Keratinocyte (primary cell): ENCODE measurements at regions not wholly inside any gene's neighbourhood (a gene's known extent, or its start where the extent isn't known, plus 50 kb on each side); places are given as distances from the start of the nearest gene placed in this dataset.

Source experiments
- EZH2 ChIP-seq: IDR thresholded peaks from one replicate; pipeline ENCODE4 v1.6.1; 2012; ENCODE audit warnings: inconsistent platforms, mild to moderate bottlenecking, low read length, moderate library complexity
- TF ChIP-seq, protein P1 (sequence below), 3 experiments: IDR thresholded peaks in 1 of 3; conservative IDR thresholded peaks in 1 of 3; optimal IDR thresholded peaks in 1 of 3; 2 replicates in 2 of 3; 3 replicates in 1 of 3; pipeline versions ENCODE3 to v1.5.1; 2011; ENCODE audit warnings: low read length in 3 of 3, mild to moderate bottlenecking in 3 of 3, moderate library complexity in 2 of 3, control low read depth in 1 of 3, inconsistent platforms in 1 of 3; ENCODE audit not compliant: insufficient read depth in 2 of 3; ENCODE audit errors: extremely low read depth in 1 of 3

DNA sequence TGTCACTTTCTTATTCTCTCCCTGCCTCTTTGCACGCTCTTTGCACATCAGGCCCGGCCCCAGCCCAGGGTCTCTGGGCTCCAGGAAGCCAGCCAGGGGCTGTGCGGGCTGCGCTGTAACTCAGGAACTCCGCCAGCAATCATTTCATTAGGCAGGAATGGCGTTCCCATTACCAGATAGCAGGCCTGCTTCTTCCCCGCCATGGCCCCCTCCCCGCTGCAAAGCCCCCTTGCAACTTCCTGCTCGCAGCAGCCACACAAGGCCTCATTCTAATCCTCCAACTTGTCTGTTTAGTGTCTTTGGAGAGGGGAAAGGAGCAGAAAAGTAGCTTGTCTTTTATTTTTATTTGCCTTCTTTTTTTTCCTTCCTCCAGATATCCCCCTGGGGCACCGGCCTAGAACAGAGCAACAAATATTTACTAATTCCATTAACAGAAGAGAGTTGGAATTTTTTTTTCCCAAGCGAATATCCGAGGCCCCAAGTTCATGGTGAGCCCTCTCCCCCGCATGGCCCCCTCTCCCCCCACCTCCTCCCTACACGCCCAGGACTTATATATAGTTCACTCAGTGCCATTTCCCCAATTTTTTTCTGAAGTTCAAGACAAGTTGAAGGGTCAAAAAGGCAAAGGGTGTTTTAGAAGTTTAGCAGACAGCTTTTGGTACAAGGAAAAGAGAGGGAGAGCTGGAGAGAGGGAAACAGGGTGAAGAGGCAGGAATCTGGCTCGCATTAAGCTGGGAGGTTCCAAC is 329.4 kb upstream of the TBX3 start:
- TF ChIP-seq, protein P1, sequence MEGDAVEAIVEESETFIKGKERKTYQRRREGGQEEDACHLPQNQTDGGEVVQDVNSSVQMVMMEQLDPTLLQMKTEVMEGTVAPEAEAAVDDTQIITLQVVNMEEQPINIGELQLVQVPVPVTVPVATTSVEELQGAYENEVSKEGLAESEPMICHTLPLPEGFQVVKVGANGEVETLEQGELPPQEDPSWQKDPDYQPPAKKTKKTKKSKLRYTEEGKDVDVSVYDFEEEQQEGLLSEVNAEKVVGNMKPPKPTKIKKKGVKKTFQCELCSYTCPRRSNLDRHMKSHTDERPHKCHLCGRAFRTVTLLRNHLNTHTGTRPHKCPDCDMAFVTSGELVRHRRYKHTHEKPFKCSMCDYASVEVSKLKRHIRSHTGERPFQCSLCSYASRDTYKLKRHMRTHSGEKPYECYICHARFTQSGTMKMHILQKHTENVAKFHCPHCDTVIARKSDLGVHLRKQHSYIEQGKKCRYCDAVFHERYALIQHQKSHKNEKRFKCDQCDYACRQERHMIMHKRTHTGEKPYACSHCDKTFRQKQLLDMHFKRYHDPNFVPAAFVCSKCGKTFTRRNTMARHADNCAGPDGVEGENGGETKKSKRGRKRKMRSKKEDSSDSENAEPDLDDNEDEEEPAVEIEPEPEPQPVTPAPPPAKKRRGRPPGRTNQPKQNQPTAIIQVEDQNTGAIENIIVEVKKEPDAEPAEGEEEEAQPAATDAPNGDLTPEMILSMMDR (optimal IDR thresholded peaks at IDR 0.05 in 1 of 3, IDR thresholded peaks at IDR 0.05 in 1 of 3, conservative IDR thresholded peaks at IDR 0.05 in 1 of 3; ENCODE audit: extremely low read depth in 1 of 3, insufficient read depth in 2 of 3, low read length in 3 of 3) = no peak
- no peak for TF ChIP-seq EZH2
